GM20431 (cell line): ENCODE measurements at regions not wholly inside any gene's neighbourhood (a gene's known extent, or its start where the extent isn't known, plus 50 kb on each side); places are given as distances from the start of the nearest gene placed in this dataset.
"Not testable (repeated sequence)": the region's sequence is repeated elsewhere in the genome, so short reads cannot be mapped to it uniquely, and the experiment has no call there.

Experiments used
- in situ Hi-C: fragments of 300-500 bp; cut with MseI, MboI; formaldehyde crosslinking; loops from one replicate; pipeline ENCODE4 v1.15.0; 2020; ENCODE audit warnings: low sequenced_read_pairs; ENCODE audit not compliant: unreplicated experiment

DNA sequence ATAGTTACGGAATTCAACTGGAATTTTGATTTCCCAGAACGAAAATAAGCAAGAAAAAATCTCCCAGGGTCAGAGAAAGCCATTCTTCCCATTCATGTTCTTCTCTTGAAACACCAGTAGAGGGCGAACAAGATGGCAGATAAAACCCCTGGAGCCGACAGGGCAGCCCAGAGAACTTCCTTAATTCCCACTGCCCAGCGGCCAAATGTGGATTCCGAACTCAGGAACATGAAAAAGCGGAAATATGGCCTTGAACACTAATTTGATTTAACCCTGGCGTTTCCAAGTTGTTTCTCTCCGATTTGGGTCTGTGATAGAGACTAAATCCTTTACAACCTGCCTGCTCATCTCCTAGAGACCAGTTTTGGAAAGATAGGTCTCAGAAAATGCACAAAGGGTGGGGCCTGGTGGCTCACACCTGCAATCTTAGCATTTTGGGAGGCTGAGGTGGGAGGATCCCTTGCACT lies 100.7 kb upstream of the WAC start:
- in situ Hi-C loops = no loop called here

GRCh38 chr10:28434063-28434462 lies 98.9 kb upstream of the WAC start:
- in situ Hi-C loops = no loop called here

GRCh38 chr10:28442403-28442802 lies 90.5 kb upstream of the WAC start:
- in situ Hi-C loops = no loop called here

DNA sequence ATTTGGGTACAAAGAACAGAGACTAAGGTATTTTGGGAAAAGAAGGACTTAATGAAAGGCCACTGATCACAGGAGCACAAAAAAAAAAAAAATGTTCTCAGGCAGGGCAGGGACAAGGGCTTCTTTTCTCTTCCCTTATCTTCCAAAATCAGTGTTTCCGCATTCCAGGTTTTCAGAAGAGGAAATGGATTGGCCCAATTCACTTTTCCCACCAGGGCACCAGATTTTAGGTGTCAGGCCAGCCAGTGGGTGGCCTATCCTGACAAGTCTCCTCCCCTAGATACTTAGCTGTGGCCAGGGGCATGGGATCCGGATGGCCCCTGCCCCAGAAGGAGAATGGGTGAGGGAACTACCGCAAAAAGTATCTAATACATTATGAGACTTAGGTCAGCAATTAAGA lies 88.9 kb upstream of the WAC start:
- in situ Hi-C loops = no loop called here

GRCh38 chr10:28445516-28445915 lies 87.4 kb upstream of the WAC start:
- in situ Hi-C loops = no loop called here

- in situ Hi-C loops = no loop called here
Observed at GRCh38 chr10:28449382-28449781, 83.5 kb upstream of the WAC start.

- in situ Hi-C loops = no loop called here
Observed at GRCh38 chr10:28449926-28450325, 83.0 kb upstream of the WAC start.

DNA sequence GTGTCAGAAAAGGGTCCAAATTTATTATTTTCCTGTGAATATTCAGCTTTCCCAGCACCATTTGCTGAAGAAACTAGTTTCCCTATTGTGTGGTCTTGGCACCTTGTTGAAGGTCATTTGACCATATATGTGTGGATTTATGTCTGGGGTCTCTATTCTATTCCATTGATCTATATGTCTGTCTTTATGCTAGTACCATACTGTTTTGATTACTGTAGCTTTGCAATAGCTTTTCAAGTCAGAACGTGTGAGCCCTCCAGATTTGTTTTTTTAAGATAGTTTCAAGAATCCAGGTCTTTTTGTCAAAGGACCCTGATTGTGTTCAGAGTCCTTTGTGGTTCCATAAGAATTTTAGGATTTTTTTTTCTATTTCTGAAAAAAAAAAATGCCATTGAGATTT lies 79.0 kb upstream of the WAC start:
- in situ Hi-C loops = no loop called here

- in situ Hi-C loops = no loop called here
Observed at GRCh38 chr10:28457110-28457509, 75.8 kb upstream of the WAC start.

GRCh38 chr10:28457873-28458272 lies 75.0 kb upstream of the WAC start:
- in situ Hi-C loops = not testable (repeated sequence)

- in situ Hi-C loops = no loop called here
Observed at GRCh38 chr10:28459453-28460144, 73.3 kb upstream of the WAC start.

DNA sequence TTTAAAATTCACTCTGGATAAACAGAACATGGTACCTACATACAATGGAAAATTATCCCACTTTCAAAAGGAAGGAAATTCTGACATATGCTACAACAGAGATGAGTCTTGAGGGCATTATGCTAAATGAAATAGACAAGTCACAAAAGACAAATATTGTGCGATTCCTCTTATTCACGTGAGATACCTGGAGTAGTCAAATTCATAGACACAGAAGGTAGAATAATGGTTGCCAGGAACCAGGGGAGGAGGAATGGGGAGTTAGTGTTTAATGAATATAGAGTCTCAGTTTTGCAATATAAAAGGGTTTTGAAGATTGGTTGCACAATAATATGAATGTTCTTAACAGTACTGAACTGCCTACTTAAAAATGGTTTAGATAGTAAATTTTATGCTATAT lies 69.8 kb upstream of the WAC start:
- in situ Hi-C loops = no loop called here

- in situ Hi-C loops = no loop called here
Observed at GRCh38 chr10:28463676-28464395, 69.1 kb upstream of the WAC start.

DNA sequence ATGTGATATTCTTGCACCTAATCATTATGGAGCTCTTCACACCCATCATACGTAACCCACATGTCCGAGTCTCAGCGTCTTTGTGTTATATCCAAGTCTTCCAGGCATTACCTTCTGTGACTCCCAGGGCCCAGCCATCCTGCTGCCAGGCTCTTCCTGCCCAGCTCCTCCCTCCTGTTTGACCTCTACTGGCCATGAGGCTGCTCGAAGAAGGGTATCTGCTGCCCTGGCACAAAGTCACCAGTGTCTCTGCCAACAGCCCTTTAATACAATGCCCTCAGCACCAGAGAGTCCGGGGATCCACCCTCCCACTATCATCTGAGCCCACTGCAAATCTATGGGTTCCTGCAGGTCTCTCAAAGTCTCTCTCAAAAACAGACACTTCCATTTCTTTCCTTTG lies 65.3 kb upstream of the WAC start:
- in situ Hi-C loops = no loop called here

DNA sequence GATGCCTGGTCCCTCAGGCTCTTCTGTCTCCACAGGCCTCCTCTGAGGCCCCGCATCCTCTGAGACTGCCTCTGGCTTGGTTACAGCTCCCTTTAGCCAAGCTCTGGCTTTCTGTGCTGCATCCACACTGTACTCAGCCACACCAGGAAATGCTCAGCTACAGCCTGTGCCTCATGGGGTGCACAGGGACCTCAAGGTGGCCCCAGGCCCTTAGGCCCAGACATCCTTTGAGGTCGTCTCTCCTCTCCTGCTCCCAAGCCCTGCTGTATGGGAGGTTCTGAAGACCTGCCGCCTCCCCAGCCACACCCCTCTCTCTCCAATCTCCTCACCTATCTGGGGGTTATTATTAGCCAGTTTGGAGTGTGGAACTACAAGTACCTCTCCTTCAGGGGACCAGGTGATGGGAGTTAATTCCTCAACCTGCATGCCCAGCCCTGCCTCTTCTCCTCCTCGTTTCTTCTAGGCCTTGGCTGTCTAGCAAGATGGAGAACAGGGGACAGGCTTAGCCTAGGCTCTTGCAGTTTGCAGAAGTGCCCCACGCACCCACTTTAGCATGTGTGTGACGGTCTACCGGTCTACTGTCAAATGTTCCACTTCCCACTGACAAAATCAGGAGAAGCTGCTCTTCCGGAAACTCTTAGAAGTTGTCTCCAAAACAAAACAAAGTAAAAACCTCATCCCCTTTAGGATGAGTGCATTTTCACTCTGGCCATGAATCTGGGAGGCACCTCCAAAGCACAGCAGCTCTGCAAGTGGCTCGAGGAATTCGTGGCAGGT lies 64.0 kb upstream of the WAC start:
- in situ Hi-C loops = no loop called here

DNA sequence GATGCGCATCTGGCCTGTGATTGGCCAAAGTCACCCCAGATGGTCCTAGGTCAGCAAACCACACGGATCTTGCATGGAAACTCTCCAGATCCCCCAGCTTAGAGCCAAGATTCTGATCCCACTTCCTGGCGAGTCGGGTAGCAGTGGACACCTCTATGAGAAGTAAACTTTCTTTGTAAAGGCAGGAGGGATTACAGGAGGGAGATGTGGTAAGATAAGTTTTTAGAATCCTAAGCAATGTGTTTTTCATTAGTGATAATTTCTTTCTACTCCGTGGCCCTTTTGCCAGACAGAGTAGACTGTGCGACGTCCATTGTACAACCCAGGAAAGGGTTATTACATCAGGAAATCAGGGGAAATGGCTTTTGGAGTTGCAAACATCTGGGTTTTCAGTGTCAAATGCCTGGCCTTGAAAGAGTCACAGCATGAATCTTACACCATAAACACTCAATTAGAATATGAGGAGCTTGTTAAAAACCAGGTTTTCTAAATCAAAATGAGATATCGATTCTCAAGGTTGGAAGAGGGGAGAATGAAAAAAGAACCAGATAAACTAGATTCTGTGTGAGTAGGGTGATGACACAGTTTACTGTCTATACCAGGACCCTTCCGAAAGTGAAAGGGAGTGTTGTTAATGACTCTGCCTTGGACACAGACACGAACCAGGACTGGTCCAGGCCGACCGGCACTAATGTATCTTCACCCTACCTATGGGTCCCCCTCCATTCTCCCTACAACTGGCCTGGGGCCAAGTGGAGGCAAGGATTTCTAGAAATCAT lies 61.9 kb upstream of the WAC start:
- in situ Hi-C loops = no loop called here

- in situ Hi-C loops = no loop called here
Observed at GRCh38 chr10:28471652-28472050, 61.3 kb upstream of the WAC start.

- in situ Hi-C loops = no loop called here
Observed at GRCh38 chr10:28478646-28479045, 54.3 kb upstream of the WAC start.

- in situ Hi-C loops = no loop called here
Observed at GRCh38 chr10:28479425-28479865, 53.5 kb upstream of the WAC start.

DNA sequence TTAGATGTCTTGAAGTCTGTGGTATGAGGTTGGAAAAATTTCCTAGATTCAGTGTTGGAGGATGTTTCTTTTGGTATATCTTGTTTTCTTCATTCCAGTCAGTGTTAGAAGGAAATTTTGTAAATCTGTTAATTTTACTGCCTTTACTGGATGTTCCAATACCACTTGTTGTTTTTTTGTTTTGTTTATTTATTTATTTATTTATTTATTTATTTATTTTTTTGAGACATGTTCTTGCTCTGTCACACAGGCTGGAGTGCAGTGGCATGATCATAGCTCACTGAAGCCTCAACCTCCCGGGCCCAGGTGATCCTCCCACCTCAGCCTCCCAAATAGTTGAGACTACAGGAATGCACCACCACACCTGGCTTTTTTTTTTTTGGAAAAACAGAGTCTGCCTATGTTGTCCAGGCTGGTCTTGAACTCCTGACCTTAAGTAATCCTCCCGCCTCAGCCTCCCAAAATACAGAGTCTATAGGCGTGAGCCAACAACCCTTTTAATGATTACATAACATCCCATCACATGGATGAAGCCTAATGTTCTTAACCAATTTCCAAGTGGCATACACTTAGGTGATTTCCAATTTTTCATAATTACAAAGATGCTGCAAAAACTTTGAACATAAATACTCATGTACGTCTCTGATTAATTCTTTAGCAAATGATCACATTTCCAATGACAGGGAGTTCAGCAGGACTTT lies 52.8 kb upstream of the WAC start:
- in situ Hi-C loops = no loop called here
